Lung (tissue), 11 donors: ENCODE measurements at regions not wholly inside any gene's neighbourhood (a gene's known extent, or its start where the extent isn't known, plus 50 kb on each side); places are given as distances from the start of the nearest gene placed in this dataset.

ENCODE experiments used
- ATAC-seq: fragments of 200-7000 bp; cut with Tn5 transposase; one replicate; pipeline ENCODE4 v1.9.1; 2020; ENCODE audit warnings: moderate number of reproducible peaks; ENCODE audit not compliant: insufficient read depth, low FRiP score
- DNase-seq, 3 donors: peaks; one replicate each; pipeline ENCODE4 v3.0.0-alpha.2; 2013 to 2017
- H3K27ac ChIP-seq, 2 donors: one replicate each; pipeline ENCODE4 v1.5.1; 2013; ENCODE audit warnings: mild to moderate bottlenecking in 2 of 2, moderate library complexity in 2 of 2, control low read depth in 1 of 2, inconsistent platforms in 1 of 2, low read depth in 1 of 2, low read length in 1 of 2
- H3K27me3 ChIP-seq, 3 donors: one replicate each; pipeline ENCODE4 v1.5.1; 2013; ENCODE audit warnings: low read length in 2 of 3; ENCODE audit not compliant: control insufficient read depth in 3 of 3, insufficient read depth in 3 of 3
- H3K36me3 ChIP-seq, 4 donors: one replicate each; pipeline ENCODE4 v1.5.1; 2013; ENCODE audit warnings: low read length in 4 of 4, mild to moderate bottlenecking in 1 of 4, moderate library complexity in 1 of 4; ENCODE audit not compliant: control insufficient read depth in 4 of 4, insufficient read depth in 4 of 4
- H3K4me1 ChIP-seq, 5 donors: one replicate each; pipeline ENCODE4 v1.5.1; 2013; ENCODE audit warnings: low read length in 5 of 5, mild to moderate bottlenecking in 2 of 5, moderate library complexity in 1 of 5; ENCODE audit not compliant: control insufficient read depth in 5 of 5, insufficient read depth in 5 of 5
- H3K4me3 ChIP-seq: one replicate; pipeline ENCODE4 v1.5.1; 2013; ENCODE audit warnings: mild to moderate bottlenecking, control low read depth, moderate library complexity
- H3K9ac ChIP-seq, 2 donors: one replicate each; pipeline ENCODE4 v1.5.1; 2013; ENCODE audit warnings: low read length in 2 of 2, control low read depth in 1 of 2; ENCODE audit not compliant: insufficient read depth in 1 of 2
- H3K9me3 ChIP-seq, 4 donors: one replicate each; pipeline ENCODE4 v1.5.1; 2013; ENCODE audit warnings: low read length in 3 of 4, mild to moderate bottlenecking in 1 of 4, moderate library complexity in 1 of 4; ENCODE audit not compliant: control insufficient read depth in 4 of 4, insufficient read depth in 3 of 4
- CTCF ChIP-seq: IDR thresholded peaks from 2 replicates; pipeline ENCODE4 v1.5.1; 2012; ENCODE audit warnings: mild to moderate bottlenecking; ENCODE audit errors: control extremely low read depth, extremely low read depth
- WGBS, 2 donors: extraction: QIAGEN DNeasy Blood & Tissue Kit; methylation state at CpG; one replicate each; pipeline ENCODE4 v1.1.7; 2013; 5-methylcytosine and 5-hydroxymethylcytosine counted together
- donor health status: control.
- donor health status: control.
- donor health status: Bipolar disorder and iron deficiency.
- donor health status: healthy.
- donor health status: DM: yes; HTN: yes; CAD: no.

- peaks cover 0 to 40% (median 6%) of the 10 kb centered on the region in 5 donors for H3K4me1 ChIP-seq
- H3K9ac ChIP-seq, result no peak overlapping the region
Observed at GRCh38 chr1:9183898-9184297, 50.7 kb upstream of the H6PD start.

GRCh38 chr1:9184749-9185148 is 49.8 kb upstream of the H6PD start:
- H3K27ac ChIP-seq, result no peak overlapping the region
- peaks cover 0 to 40% (median 6%) of the 10 kb centered on the region in 5 donors for H3K4me1 ChIP-seq
- no peak for DNase-seq
- H3K36me3 ChIP-seq, result peaks cover 0 to 6% (median 2%) of the 10 kb centered on the region in 4 donors
- ATAC-seq, result no peak
- no peak overlapping the region for H3K4me3 ChIP-seq
- no peak overlapping the region for H3K9ac ChIP-seq
- TF ChIP-seq CTCF, result no peak
- H3K27me3 ChIP-seq, result peaks cover 0 to 14% (median 0%) of the 10 kb centered on the region in 3 donors
- peaks cover 0 to 4% (median 0%) of the 10 kb centered on the region in 4 donors for H3K9me3 ChIP-seq
- 96 to 98% methylated on average over 8 of the region's 8 CpGs for WGBS, 2 donors

More at GRCh38 chr1:9183898-9184297, 50.7 kb upstream of the H6PD start:
- Histone ChIP-seq H3K36me3 (peaks cover 0 to 10% (median 4%) of the 10 kb centered on the region in 4 donors), H3K27ac (no peak overlapping the region), H3K27me3 (peaks cover 0 to 14% (median 0%) of the 10 kb centered on the region in 3 donors), H3K4me3 (no peak overlapping the region), H3K9me3 (peaks cover 0 to 4% (median 0%) of the 10 kb centered on the region in 4 donors)
- WGBS, 2 donors, result 71% methylated on average over 4 of the region's 4 CpGs
- TF ChIP-seq CTCF, result no peak
- DNase-seq (no peak), ATAC-seq (no peak)
